Mucosa of descending colon (tissue), 3 donors: ENCODE measurements at regions not wholly inside any gene's neighbourhood (a gene's known extent, or its start where the extent isn't known, plus 50 kb on each side); places are given as distances from the start of the nearest gene placed in this dataset.

Source experiments
- ATAC-seq: fragments of 200-7000 bp; cut with Tn5 transposase; one replicate; pipeline ENCODE4 v1.9.1; 2020; ENCODE audit warnings: mild to moderate bottlenecking, moderate library complexity
- DNase-seq, 3 donors: peaks; one replicate each; pipeline ENCODE4 v3.0.0-alpha.2; 2020
- H3K36me3 ChIP-seq: fragments of 200-600 bp; one replicate; pipeline ENCODE4 v1.8.0; 2021; ENCODE audit warnings: low read depth, mild to moderate bottlenecking
- H3K4me1 ChIP-seq: fragments of 200-600 bp; one replicate; pipeline ENCODE4 v1.8.0; 2021; ENCODE audit warnings: low read depth, mild to moderate bottlenecking
- H3K4me3 ChIP-seq: fragments of 200-600 bp; one replicate; pipeline ENCODE4 v1.8.0; 2021; ENCODE audit warnings: mild to moderate bottlenecking
- H3K9me3 ChIP-seq: fragments of 200-600 bp; one replicate; pipeline ENCODE4 v1.8.0; 2021; ENCODE audit warnings: mild to moderate bottlenecking
- intact Hi-C, 2 donors: fragments of 100-400 bp; cut with DNase I in 1 of 2; cut with micrococcal nuclease in 1 of 2; formaldehyde crosslinking; loops; one replicate each; pipeline versions ENCODE4 v1.11.0 to v1.11.1; 2022; cut with DNase I, micrococcal nuclease
- TF ChIP-seq, protein P1 (sequence below): fragments of 200-600 bp; IDR thresholded peaks from one replicate; pipeline ENCODE4 v1.8.0; 2022; ENCODE audit warnings: antibody characterized with exemption, mild to moderate bottlenecking
- donor health status: DM: no; HTN: no; CAD: no; lungs with moderate emphysema.
- donor health status: DM: no; HTN: no; CAD: no.
- donor health status: DM: no; HTN: yes; CAD: no.

DNA sequence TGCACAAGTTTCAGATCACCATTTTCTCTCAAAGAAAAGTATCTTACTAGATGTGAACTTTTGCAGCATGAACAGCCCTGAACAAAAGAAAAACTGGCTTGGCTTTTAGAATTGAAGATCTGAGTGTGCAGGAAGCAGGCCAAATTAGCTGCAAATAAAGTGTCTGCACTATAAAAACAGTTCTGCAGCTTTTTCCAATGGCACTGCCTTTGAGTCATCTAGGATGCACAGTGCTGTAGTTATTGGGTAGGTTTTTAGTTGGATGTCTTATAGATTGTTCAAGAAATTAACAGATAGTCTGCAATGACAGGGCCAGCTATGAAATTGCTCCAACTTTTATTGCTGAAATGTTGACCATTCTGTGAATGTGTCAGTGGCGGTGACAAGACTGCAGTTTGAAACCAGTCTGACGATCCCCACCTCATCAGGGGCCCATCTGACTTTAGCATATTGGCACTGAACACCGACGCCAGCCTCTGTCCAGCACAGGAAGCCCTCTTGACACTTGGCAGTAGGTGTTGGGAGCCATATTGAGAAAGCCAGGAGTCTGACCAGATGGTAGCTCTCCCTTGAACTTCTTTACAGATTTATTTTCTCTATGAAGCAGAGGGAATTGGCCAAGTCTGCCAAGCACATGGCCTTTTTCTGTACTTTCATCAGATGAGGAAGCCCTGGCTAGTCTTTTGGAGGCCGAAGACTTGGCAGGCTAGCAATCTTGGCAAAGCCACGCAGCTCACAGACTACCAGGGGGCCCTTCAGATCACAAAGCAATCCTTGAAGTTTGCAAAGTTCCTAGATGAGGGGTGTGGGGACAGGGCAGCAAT is 490.6 kb downstream of the NEBL start:
- TF ChIP-seq, protein P1, sequence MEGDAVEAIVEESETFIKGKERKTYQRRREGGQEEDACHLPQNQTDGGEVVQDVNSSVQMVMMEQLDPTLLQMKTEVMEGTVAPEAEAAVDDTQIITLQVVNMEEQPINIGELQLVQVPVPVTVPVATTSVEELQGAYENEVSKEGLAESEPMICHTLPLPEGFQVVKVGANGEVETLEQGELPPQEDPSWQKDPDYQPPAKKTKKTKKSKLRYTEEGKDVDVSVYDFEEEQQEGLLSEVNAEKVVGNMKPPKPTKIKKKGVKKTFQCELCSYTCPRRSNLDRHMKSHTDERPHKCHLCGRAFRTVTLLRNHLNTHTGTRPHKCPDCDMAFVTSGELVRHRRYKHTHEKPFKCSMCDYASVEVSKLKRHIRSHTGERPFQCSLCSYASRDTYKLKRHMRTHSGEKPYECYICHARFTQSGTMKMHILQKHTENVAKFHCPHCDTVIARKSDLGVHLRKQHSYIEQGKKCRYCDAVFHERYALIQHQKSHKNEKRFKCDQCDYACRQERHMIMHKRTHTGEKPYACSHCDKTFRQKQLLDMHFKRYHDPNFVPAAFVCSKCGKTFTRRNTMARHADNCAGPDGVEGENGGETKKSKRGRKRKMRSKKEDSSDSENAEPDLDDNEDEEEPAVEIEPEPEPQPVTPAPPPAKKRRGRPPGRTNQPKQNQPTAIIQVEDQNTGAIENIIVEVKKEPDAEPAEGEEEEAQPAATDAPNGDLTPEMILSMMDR: no peak
- ATAC-seq: no peak
- no peak for DNase-seq
- Histone ChIP-seq H3K4me1 (no peaks in the 10 kb centered on the region), H3K4me3 (no peak overlapping the region), H3K9me3 (no peaks in the 10 kb centered on the region), H3K36me3 (no peaks in the 10 kb centered on the region)
- intact Hi-C loops: no loop called here

DNA sequence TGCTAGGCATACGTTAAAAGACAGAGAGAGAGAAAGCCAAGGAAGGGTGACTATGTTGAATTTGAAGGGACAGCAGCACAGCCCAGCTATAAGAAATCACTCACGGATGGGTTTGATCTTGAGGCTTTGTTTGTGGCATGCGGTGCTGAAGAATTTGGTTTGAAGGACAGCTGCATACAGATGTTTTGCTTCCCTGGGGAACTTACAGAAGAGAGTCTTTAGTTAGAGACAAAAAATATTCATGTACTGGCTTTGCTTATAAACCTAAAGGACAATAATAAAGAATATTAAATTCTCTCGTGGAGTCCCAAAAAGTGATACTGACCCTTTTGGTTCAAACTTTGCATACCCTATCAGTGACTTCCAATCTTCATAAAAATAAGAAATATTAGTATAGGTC is 491.4 kb downstream of the NEBL start:
- DNase-seq: no peak
- TF ChIP-seq, protein P1: no peak
- no peak overlapping the region for H3K4me3 ChIP-seq
- intact Hi-C loops: no loop called here
- no peaks in the 10 kb centered on the region for H3K4me1 ChIP-seq
- no peaks in the 10 kb centered on the region for H3K9me3 ChIP-seq
- ATAC-seq: no peak
- no peaks in the 10 kb centered on the region for H3K36me3 ChIP-seq

DNA sequence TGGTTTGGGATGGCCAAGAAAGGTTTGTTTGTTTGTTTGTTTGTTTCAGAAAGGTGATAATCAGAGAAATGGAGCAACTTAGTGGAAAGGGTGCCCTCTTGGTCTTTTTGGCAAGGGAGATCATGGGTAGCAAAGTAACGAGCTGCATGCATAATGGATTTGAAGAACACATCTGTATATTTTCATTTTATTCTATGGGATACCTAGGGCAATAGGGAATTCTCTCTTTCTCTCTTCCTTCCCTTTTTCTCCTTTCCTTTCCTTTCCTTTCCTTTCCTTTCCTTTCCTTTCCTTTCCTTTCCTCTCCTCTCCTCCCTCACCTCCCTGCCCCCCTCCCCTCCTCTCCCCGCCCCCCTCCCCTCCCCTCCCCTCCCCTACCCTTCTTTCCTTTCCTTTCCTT is 492.1 kb downstream of the NEBL start:
- intact Hi-C loops: no loop called here
- H3K36me3 ChIP-seq: no peaks in the 10 kb centered on the region
- H3K9me3 ChIP-seq: no peaks in the 10 kb centered on the region
- DNase-seq (no peak), ATAC-seq (no peak)
- TF ChIP-seq, protein P1: no peak
- no peak overlapping the region for H3K4me3 ChIP-seq
- no peaks in the 10 kb centered on the region for H3K4me1 ChIP-seq

DNA sequence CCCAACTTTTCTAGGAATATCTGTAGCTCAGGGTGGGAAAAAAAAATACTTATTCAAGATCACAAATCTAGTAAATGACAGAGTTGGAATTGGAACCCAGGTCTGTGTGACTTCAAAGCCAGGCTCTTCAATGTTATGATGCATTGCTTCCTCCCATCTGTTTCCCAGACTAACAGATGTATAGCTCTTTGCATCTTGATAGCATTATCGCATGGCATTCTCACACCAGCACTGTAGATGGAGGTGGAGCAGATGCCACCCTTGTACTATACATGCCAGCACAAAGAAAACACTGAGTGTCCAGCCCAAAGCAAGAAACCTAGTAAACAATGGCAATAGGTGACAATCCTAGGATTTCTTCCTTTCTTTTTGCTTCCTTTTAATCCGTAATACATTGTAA is 497.3 kb downstream of the NEBL start:
- TF ChIP-seq, protein P1: no peak
- intact Hi-C loops: no loop called here
- DNase-seq (no peak), ATAC-seq (no peak)
- Histone ChIP-seq H3K9me3 (no peaks in the 10 kb centered on the region), H3K4me3 (no peak overlapping the region), H3K4me1 (no peaks in the 10 kb centered on the region), H3K36me3 (no peaks in the 10 kb centered on the region)

DNA sequence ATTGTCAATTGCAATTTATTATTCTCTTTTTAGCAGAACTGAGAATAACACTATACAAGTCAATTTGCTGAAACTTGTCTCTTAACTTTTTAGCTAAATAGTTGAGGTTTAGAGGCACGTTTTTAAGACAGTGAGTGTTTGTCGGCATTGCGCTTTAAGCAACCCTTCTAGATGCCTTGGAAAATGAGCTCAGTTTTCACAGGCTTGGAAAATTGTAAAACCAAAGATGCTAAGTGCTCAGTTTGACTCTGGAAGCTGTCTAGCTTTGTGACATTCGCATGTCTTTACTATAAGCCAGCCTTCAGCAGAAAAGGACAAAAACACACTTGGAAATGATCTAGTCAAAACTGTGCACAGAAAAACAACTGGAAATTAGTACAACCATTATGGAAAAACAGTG is 500.4 kb downstream of the NEBL start:
- Histone ChIP-seq H3K36me3 (no peaks in the 10 kb centered on the region), H3K4me3 (no peak overlapping the region), H3K9me3 (no peaks in the 10 kb centered on the region), H3K4me1 (no peaks in the 10 kb centered on the region)
- TF ChIP-seq, protein P1: no peak
- DNase-seq: no peak
- intact Hi-C loops: no loop called here
- no peak for ATAC-seq
